ENCODE measurements at regions not wholly inside any gene's neighbourhood (a gene's known extent, or its start where the extent isn't known, plus 50 kb on each side); places are given as distances from the start of the nearest gene placed in this dataset.

- no peak for TF ChIP-seq MAFK (IDR thresholded peaks at IDR 0.05; ENCODE audit: low read depth, low read length)
- TF ChIP-seq, protein P1, sequence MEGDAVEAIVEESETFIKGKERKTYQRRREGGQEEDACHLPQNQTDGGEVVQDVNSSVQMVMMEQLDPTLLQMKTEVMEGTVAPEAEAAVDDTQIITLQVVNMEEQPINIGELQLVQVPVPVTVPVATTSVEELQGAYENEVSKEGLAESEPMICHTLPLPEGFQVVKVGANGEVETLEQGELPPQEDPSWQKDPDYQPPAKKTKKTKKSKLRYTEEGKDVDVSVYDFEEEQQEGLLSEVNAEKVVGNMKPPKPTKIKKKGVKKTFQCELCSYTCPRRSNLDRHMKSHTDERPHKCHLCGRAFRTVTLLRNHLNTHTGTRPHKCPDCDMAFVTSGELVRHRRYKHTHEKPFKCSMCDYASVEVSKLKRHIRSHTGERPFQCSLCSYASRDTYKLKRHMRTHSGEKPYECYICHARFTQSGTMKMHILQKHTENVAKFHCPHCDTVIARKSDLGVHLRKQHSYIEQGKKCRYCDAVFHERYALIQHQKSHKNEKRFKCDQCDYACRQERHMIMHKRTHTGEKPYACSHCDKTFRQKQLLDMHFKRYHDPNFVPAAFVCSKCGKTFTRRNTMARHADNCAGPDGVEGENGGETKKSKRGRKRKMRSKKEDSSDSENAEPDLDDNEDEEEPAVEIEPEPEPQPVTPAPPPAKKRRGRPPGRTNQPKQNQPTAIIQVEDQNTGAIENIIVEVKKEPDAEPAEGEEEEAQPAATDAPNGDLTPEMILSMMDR (conservative IDR thresholded peaks at IDR 0.05; ENCODE audit: low read depth, low read length), result no peak
- no peak for TF ChIP-seq RAD21 (IDR thresholded peaks at IDR 0.05; ENCODE audit: low read length)
- no peak for TF ChIP-seq CHD1 (IDR thresholded peaks at IDR 0.05; ENCODE audit: low read depth, low read length)
- TF ChIP-seq MXI1 (IDR thresholded peaks at IDR 0.05; ENCODE audit: borderline replicate concordance, low read depth, low read length), result no peak
- TF ChIP-seq ELK1 (IDR thresholded peaks at IDR 0.05; ENCODE audit: borderline replicate concordance, low read depth, low read length), result no peak
- TF ChIP-seq RCOR1 (IDR thresholded peaks at IDR 0.05; ENCODE audit: insufficient replicate concordance, low read length), result no peak
- TF ChIP-seq POLR2A (IDR thresholded peaks at IDR 0.05; ENCODE audit: low read depth, low read length), result no peak
- TF ChIP-seq RFX5 (IDR thresholded peaks at IDR 0.05; ENCODE audit: low read depth, low read length), result no peak
- TF ChIP-seq SMC3 (IDR thresholded peaks at IDR 0.05; ENCODE audit: low read depth, low read length), result no peak
- TF ChIP-seq FOS (IDR thresholded peaks at IDR 0.05; ENCODE audit: low read depth, low read length), result no peak
- TF ChIP-seq NFE2L2 (IDR thresholded peaks at IDR 0.05; ENCODE audit: low read depth, low read length), result no peak
- TF ChIP-seq, protein P2, sequence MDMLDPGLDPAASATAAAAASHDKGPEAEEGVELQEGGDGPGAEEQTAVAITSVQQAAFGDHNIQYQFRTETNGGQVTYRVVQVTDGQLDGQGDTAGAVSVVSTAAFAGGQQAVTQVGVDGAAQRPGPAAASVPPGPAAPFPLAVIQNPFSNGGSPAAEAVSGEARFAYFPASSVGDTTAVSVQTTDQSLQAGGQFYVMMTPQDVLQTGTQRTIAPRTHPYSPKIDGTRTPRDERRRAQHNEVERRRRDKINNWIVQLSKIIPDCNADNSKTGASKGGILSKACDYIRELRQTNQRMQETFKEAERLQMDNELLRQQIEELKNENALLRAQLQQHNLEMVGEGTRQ (IDR thresholded peaks at IDR 0.05; ENCODE audit: low read depth, low read length), result no peak
- no peak for TF ChIP-seq BHLHE40 (IDR thresholded peaks at IDR 0.05; ENCODE audit: low read depth, low read length)
Measured at GRCh38 chr7:115229401-115230105, 307.7 kb downstream of the MDFIC start.
